Choroid plexus epithelial cell (primary cell): ENCODE measurements at regions not wholly inside any gene's neighbourhood (a gene's known extent, or its start where the extent isn't known, plus 50 kb on each side); places are given as distances from the start of the nearest gene placed in this dataset.

Experiments
- DNase-seq: peaks from one replicate; pipeline ENCODE4 v3.0.0-alpha.2; 2010; ENCODE audit warnings: low read depth
- H3K4me3 ChIP-seq: 2 replicates; pipeline ENCODE4 v1.5.1; 2011; ENCODE audit warnings: low read depth, mild to moderate bottlenecking, control low read depth, low read length, moderate library complexity
- CTCF ChIP-seq: conservative IDR thresholded peaks from 2 replicates; pipeline ENCODE4 v1.5.1; 2011; ENCODE audit warnings: low read depth, mild to moderate bottlenecking, control low read depth, inconsistent platforms, low read length, moderate library complexity

- no peak for TF ChIP-seq CTCF
- no peak for DNase-seq
- H3K4me3 ChIP-seq: no peak overlapping the region
Measured at GRCh38 chr20:17068084-17068711, 158.6 kb upstream of the PCSK2 start.

- no peak overlapping the region for H3K4me3 ChIP-seq
- no peak for TF ChIP-seq CTCF
- no peak for DNase-seq
Measured at GRCh38 chr20:17077030-17077429, 149.8 kb upstream of the PCSK2 start.

- TF ChIP-seq CTCF: no peak
- no peak overlapping the region for H3K4me3 ChIP-seq
- no peak for DNase-seq
Measured at GRCh38 chr20:17083738-17084137, 143.1 kb upstream of the PCSK2 start.

GRCh38 chr20:17084909-17085308 lies 141.9 kb upstream of the PCSK2 start:
- no peak overlapping the region for H3K4me3 ChIP-seq
- TF ChIP-seq CTCF: no peak
- DNase-seq: no peak

GRCh38 chr20:17093782-17094181 lies 133.1 kb upstream of the PCSK2 start:
- TF ChIP-seq CTCF: no peak
- no peak overlapping the region for H3K4me3 ChIP-seq
- DNase-seq: no peak

GRCh38 chr20:17097603-17098002 lies 129.2 kb upstream of the PCSK2 start:
- TF ChIP-seq CTCF: no peak
- no peak for DNase-seq
- no peak overlapping the region for H3K4me3 ChIP-seq

- no peak for TF ChIP-seq CTCF
- H3K4me3 ChIP-seq: no peak overlapping the region
- DNase-seq: no peak
Measured at GRCh38 chr20:17100506-17100905, 126.3 kb upstream of the PCSK2 start.
